GM06990 (cell line): ENCODE measurements at regions not wholly inside any gene's neighbourhood (a gene's known extent, or its start where the extent isn't known, plus 50 kb on each side); places are given as distances from the start of the nearest gene placed in this dataset.
"Not testable (repeated sequence)": the region's sequence is repeated elsewhere in the genome, so short reads cannot be mapped to it uniquely, and the experiment has no call there.

ENCODE experiments used
- DNase-seq: peaks from one replicate; pipeline ENCODE4 v3.0.0-alpha.2; 2011; ENCODE audit not compliant: insufficient read length; ENCODE audit errors: extremely low read depth
- H3K27me3 ChIP-seq: replicated peaks from 2 replicates; pipeline ENCODE4 v1.6.0; 2011; ENCODE audit warnings: low read length; ENCODE audit not compliant: control insufficient read depth, insufficient read depth
- H3K36me3 ChIP-seq: 2 replicates; pipeline ENCODE4 v1.5.1; 2011; ENCODE audit warnings: low read length; ENCODE audit not compliant: control insufficient read depth, insufficient read depth
- H3K4me3 ChIP-seq: replicated peaks from 2 replicates; pipeline ENCODE4 v1.5.1; 2011; ENCODE audit warnings: low read depth, mild to moderate bottlenecking, control low read depth, low read length
- CTCF ChIP-seq: IDR thresholded peaks from 2 replicates; pipeline ENCODE4 v1.5.1; 2011; ENCODE audit warnings: low read length, control low read depth, mild to moderate bottlenecking, inconsistent platforms; ENCODE audit not compliant: insufficient read depth, poor library complexity, severe bottlenecking

GRCh38 chr6:74181471-74181870 lies 485.5 kb downstream of the CD109 start:
- Histone ChIP-seq H3K27me3 (no peaks in the 10 kb centered on the region), H3K4me3 (no peak overlapping the region), H3K36me3 (no peaks in the 10 kb centered on the region)
- no peak for TF ChIP-seq CTCF
- no peak for DNase-seq

- no peak for DNase-seq
Observed at GRCh38 chr6:74177506-74177905, 481.5 kb downstream of the CD109 start.

GRCh38 chr6:74170550-74170949 lies 474.5 kb downstream of the CD109 start:
- not testable (repeated sequence) for H3K36me3 ChIP-seq, DNase-seq, H3K4me3 ChIP-seq, H3K27me3 ChIP-seq

More at GRCh38 chr6:74177506-74177905, 481.5 kb downstream of the CD109 start:
- no peak for TF ChIP-seq CTCF
- H3K36me3 ChIP-seq, result no peaks in the 10 kb centered on the region
- H3K27me3 ChIP-seq, result no peaks in the 10 kb centered on the region
- H3K4me3 ChIP-seq, result no peak overlapping the region

DNA sequence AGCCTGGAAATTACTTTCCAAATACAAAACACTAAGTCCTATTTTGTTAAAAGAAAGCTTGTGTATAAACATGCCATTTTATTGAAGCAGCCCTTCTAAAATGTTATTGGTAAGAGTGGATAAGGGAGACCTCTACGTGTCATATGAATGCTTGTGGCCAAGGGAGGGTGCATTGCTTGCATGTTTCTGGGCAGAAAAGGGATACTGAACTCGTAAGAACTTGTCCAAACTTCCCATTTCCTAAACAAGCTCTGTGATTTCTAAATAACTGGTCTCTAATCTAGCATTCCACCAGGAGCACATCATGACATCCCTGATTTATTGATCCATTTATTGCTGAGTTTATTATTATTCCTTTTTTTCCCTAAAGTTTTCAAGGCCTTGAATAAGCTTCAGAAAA lies 474.1 kb downstream of the CD109 start:
- Histone ChIP-seq H3K27me3 (no peaks in the 10 kb centered on the region), H3K4me3 (no peak overlapping the region), H3K36me3 (no peaks in the 10 kb centered on the region)
- no peak for TF ChIP-seq CTCF
- no peak for DNase-seq

- no peaks in the 10 kb centered on the region for H3K36me3 ChIP-seq
- no peak overlapping the region for H3K4me3 ChIP-seq
- no peaks in the 10 kb centered on the region for H3K27me3 ChIP-seq
- DNase-seq, result no peak
- no peak for TF ChIP-seq CTCF
Observed at GRCh38 chr6:74167976-74168375, 472.0 kb downstream of the CD109 start.

DNA sequence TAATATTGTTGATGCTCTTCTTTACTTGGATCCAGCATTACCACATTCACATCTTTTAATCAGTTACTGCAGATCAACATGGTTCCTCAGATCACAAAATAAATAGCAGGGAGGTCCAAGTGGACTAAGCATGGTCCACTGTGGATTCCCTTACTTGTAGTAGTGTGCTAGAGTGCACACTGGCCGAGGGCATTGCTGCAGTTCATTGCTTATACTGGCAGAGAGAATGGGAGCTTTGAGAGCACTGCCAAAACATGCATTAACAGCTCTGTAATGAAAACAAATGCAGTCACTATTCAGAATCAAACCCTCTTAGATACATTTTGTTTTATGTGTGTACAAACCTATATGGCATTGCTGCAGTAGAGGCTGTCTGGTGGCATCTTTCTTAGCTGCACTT lies 471.5 kb downstream of the CD109 start:
- no peak for TF ChIP-seq CTCF

More for the DNA sequence above, 471.5 kb downstream of the CD109 start:
- DNase-seq, result no peak
- H3K36me3 ChIP-seq, result no peaks in the 10 kb centered on the region
- H3K27me3 ChIP-seq, result no peaks in the 10 kb centered on the region
- H3K4me3 ChIP-seq, result no peak overlapping the region
